Activated T-helper 17 cell treated with anti-CD3 and anti-CD28 coated beads, Interleukin-2, amount 50 U/mL, for 72 hours (primary cell): ENCODE measurements at regions not wholly inside any gene's neighbourhood (a gene's known extent, or its start where the extent isn't known, plus 50 kb on each side); places are given as distances from the start of the nearest gene placed in this dataset.

Experiments
- ATAC-seq: fragments of 150-1000 bp; cut with Tn5 transposase; replicated peaks from 2 replicates; pipeline ENCODE4 v1.10.0; 2021; ENCODE audit warnings: mild to moderate bottlenecking, moderate library complexity
- H3K27ac Mint-ChIP-seq: one replicate; pipeline ENCODE4 v1.8.0; 2022; ENCODE audit warnings: mixed read lengths
- H3K27me3 Mint-ChIP-seq: one replicate; pipeline ENCODE4 v1.8.0; 2022; ENCODE audit warnings: mixed read lengths
- H3K36me3 Mint-ChIP-seq: one replicate; pipeline ENCODE4 v1.8.0; 2022; ENCODE audit warnings: low read depth, mild to moderate bottlenecking, mixed read lengths
- H3K4me1 Mint-ChIP-seq: one replicate; pipeline ENCODE4 v1.8.0; 2022; ENCODE audit warnings: mixed read lengths
- H3K4me3 Mint-ChIP-seq: one replicate; pipeline ENCODE4 v1.8.0; 2022; ENCODE audit warnings: mild to moderate bottlenecking, mixed read lengths
- H3K9me3 Mint-ChIP-seq: one replicate; pipeline ENCODE4 v1.8.0; 2022; ENCODE audit warnings: mixed read lengths

DNA sequence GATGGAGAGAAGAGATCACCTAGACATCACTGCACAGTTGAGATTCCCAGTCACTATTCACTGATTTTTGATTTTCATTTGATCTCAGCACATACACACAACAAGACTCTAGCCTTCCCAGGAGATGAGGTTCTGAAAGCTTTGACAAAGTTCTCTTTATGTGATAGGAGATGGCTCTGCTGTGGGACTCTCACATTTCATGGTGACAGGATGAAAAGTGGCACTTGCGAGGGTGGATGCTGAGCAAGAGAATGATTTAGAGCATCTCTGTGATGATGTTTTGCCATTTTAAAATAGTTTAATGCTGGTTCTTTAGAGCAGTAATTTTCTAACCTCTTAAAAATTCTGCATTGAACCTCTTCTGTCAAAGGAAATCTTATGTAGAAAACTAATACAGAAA, 113.3 kb upstream of the CA10 start:
- no peaks in the 10 kb centered on the region for H3K4me1 Mint-ChIP-seq
- no peak overlapping the region for H3K4me3 Mint-ChIP-seq
- peaks cover 4% of the 10 kb centered on the region for H3K9me3 Mint-ChIP-seq
- no peak overlapping the region for H3K27ac Mint-ChIP-seq
- ATAC-seq: no peak
- peaks cover 12% of the 10 kb centered on the region for H3K27me3 Mint-ChIP-seq
- no peaks in the 10 kb centered on the region for H3K36me3 Mint-ChIP-seq

DNA sequence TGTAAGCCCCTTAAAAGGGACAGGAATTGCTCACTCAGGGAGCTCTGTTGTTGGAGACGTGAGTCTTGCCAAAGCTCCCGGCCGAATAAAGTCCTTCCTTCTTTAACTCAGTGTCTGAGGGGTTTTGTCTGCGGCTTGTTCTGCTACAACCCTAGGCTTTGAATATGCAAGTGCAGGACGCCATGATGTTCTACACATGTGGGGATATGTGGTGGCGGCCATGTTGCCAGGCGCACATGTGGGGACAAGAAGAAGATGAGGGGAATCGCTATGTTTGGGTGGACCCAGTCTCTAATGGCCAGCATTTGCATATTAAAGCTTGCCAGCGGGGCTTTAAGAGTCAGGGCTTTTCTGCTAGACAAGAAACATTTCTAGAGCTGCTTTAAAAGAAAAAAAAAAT, 96.8 kb upstream of the CA10 start:
- no peaks in the 10 kb centered on the region for H3K9me3 Mint-ChIP-seq
- H3K4me3 Mint-ChIP-seq: no peak overlapping the region
- H3K27ac Mint-ChIP-seq: no peak overlapping the region
- no peak for ATAC-seq
- H3K27me3 Mint-ChIP-seq: no peaks in the 10 kb centered on the region
- H3K36me3 Mint-ChIP-seq: no peaks in the 10 kb centered on the region
- no peaks in the 10 kb centered on the region for H3K4me1 Mint-ChIP-seq

DNA sequence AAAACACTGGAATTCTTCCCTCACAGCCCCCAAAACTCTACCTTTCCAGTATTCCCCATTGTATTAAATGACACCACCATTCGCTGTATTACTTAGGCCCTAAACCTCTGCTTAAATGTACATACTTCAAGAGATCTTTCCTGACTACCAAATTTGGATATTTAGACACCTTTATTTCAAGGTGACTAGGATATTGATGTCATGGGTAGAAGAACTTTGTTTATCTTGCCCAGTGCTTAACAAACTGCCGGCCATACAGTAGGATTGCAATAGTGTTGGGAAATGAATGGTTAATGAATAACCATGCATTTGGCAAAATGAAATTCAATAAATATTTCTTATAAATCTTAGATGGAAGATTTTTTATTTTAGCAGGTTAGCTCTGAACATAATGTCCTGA, 86.2 kb upstream of the CA10 start:
- H3K4me3 Mint-ChIP-seq: no peak overlapping the region
- ATAC-seq: no peak
- peaks cover 4% of the 10 kb centered on the region for H3K9me3 Mint-ChIP-seq
- peaks cover 25% of the 10 kb centered on the region for H3K27me3 Mint-ChIP-seq
- no peaks in the 10 kb centered on the region for H3K36me3 Mint-ChIP-seq
- no peaks in the 10 kb centered on the region for H3K4me1 Mint-ChIP-seq
- H3K27ac Mint-ChIP-seq: no peak overlapping the region

DNA sequence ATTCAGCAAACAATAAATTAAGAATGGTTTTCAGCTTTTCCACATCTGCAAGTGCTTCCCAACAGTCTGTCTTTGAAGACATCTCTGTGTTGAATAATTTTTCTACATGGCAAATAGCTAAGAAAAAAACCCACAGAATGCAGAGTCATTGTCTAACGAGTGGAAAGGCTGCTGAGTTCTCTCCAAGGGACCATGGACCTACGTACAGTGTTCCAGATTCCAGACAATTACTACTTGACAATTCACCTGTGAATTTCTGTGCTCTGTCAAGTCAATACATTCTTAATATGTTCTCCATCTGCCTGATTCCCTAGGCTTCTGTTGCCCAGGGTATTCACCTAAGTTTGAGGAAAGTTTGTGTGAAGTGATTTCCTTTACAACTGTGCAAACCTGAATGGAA, 83.8 kb upstream of the CA10 start:
- no peak for ATAC-seq
- H3K4me3 Mint-ChIP-seq: no peak overlapping the region
- H3K36me3 Mint-ChIP-seq: no peaks in the 10 kb centered on the region
- H3K9me3 Mint-ChIP-seq: peaks cover 3% of the 10 kb centered on the region
- H3K27me3 Mint-ChIP-seq: peaks cover 24% of the 10 kb centered on the region
- no peaks in the 10 kb centered on the region for H3K4me1 Mint-ChIP-seq
- H3K27ac Mint-ChIP-seq: no peak overlapping the region

DNA sequence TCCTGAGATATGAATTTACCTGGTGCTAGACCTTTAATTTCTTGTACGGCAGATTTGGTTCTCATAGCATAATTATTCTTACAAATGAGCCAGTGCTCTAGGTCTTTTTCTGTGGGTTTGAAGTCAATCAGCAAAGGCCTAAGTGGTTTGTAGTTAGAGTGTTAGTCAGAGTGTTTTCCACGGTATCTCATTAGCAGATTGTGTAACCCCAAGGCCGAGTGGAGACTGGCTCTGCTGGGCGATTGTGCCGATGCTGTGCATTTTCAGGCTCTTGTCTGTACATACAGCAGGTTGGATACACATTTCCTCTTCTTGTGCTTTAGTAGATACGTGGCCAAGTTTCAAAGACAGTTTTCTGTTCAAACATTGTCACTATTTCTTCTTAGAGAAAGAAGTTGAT, 78.6 kb upstream of the CA10 start:
- H3K9me3 Mint-ChIP-seq: no peaks in the 10 kb centered on the region

DNA sequence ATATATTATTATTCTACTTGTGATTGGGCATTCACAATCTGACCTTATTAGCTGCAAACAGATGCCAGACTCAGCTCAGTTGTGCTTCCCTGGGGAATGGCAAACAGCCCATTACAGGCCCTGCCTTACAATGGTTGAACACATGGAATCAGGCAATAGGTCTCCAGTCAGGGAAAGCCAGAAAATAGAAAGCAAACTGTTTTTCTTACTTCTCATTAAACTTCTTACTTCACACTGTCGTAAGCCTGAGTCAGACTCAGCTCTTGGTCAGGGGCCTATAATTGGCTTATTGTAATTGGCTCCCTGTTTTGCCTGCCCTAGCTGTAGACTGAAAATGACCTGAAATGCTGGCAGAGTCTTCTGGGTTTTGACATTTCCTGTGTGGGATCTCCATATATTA, 77.0 kb upstream of the CA10 start:
- Mint-ChIP-seq H3K27ac (no peak overlapping the region), H3K4me3 (no peak overlapping the region), H3K27me3 (peaks cover 7% of the 10 kb centered on the region), H3K36me3 (no peaks in the 10 kb centered on the region), H3K9me3 (no peaks in the 10 kb centered on the region), H3K4me1 (no peaks in the 10 kb centered on the region)
- ATAC-seq: no peak

More for the DNA sequence above, 78.6 kb upstream of the CA10 start:
- Mint-ChIP-seq H3K36me3 (no peaks in the 10 kb centered on the region), H3K27ac (no peak overlapping the region), H3K4me1 (no peaks in the 10 kb centered on the region), H3K4me3 (no peak overlapping the region), H3K27me3 (peaks cover 9% of the 10 kb centered on the region)
- no peak for ATAC-seq

DNA sequence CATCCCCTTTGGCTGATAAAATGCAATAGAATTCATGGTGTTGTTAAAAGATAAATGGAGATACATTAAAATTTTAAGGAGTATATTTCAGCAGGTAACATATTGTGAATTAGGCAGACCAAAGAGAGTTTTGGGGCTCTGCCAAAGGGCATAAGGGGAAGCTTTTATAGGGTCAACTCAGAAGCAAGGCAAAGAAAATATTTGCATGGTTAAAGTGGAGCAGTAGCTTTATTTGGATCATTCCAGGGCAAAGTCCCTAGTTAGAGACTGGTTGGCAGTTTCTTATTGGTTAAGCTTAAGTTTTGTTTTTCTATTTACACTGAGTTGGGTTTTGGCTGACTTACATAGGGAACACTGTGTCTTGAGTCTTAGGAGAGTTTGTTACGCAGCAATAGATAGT, 75.1 kb upstream of the CA10 start:
- H3K36me3 Mint-ChIP-seq: no peaks in the 10 kb centered on the region
- H3K9me3 Mint-ChIP-seq: no peaks in the 10 kb centered on the region
- no peaks in the 10 kb centered on the region for H3K27me3 Mint-ChIP-seq
- H3K4me3 Mint-ChIP-seq: no peak overlapping the region
- H3K4me1 Mint-ChIP-seq: no peaks in the 10 kb centered on the region
- ATAC-seq: no peak
- H3K27ac Mint-ChIP-seq: no peak overlapping the region

DNA sequence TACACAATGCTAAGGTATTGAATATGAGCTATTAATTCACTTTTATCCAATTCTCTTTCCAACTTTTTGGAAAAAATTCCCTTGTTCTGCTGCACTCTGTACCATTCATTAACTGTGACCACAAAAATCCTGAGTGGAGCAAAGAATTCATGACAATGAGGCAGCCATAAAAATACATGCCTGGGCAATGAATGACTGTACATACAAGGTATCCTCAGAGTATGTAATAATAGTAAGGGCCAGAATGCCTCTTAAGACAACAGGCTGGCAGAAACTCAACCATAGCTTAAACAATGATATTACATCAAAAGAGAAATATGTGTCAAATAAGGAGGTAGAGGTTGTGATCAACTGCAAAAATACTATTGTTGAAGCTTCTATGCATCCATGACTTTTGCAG, 74.7 kb upstream of the CA10 start:
- H3K4me3 Mint-ChIP-seq: no peak overlapping the region
- H3K36me3 Mint-ChIP-seq: no peaks in the 10 kb centered on the region
- ATAC-seq: no peak
- H3K9me3 Mint-ChIP-seq: no peaks in the 10 kb centered on the region
- no peak overlapping the region for H3K27ac Mint-ChIP-seq
- H3K27me3 Mint-ChIP-seq: no peaks in the 10 kb centered on the region
- no peaks in the 10 kb centered on the region for H3K4me1 Mint-ChIP-seq

DNA sequence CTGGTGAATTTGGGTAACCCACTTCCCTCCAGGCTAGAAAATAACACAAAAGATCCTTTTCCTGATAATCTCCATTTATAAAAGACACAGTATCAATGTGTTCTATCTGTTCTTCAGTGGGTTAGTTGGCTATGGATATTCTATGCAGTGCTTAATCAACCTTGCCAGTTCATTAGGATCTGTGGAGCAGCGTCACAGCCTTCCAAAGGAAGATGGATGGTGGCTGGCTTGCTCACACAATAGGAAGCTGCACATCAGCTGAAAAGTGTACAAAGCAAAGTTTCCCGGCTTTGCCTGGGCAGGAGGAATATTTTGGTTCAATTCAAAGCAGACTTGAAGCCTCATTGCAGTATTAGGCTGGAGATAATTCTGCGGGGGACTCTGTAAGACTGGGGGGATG, 70.3 kb upstream of the CA10 start:
- Mint-ChIP-seq H3K4me3 (no peak overlapping the region), H3K9me3 (no peaks in the 10 kb centered on the region), H3K36me3 (no peaks in the 10 kb centered on the region), H3K4me1 (no peaks in the 10 kb centered on the region), H3K27ac (no peak overlapping the region), H3K27me3 (peaks cover 1% of the 10 kb centered on the region)
- ATAC-seq: no peak

DNA sequence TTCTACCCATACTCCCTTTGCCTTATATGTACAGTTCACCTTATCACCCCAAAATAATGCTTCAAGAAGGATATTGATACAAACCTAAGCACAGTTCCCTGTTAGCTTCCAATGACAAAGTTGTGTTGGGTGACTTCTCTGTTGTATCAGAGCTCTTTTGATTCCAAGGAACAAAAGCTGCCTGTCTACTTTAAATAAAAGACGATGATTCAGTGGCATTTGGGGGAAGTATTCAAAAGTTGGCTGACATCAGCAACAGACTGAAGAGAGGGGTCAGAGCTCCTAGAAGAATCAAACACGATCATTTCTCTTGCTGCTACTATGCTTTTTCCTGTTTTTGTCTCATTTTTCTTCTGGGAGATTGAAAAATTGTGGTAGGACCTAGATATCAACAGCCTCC, 69.4 kb upstream of the CA10 start:
- no peaks in the 10 kb centered on the region for H3K9me3 Mint-ChIP-seq

DNA sequence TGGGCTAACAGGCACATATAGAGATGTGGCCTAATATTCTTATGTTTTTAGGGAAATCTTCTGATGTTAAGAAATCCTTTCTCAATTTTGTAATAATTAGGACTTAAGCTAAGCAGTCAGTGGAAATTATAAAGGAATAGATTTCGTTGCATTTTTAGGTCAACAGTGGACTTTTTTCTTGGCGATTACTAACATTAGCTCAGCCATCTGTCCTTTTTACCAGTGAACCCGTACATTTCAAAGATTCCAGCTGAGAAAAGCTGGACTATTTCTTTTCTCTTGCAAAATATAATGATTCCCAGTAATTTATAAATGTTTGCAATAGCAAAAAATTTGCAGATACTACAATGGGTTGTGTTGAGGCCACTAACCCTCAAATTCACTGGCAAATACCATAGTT, 54.9 kb upstream of the CA10 start:
- no peak for ATAC-seq
- Mint-ChIP-seq H3K4me1 (no peaks in the 10 kb centered on the region), H3K9me3 (no peaks in the 10 kb centered on the region), H3K27ac (no peak overlapping the region), H3K4me3 (no peak overlapping the region), H3K27me3 (peaks cover 9% of the 10 kb centered on the region), H3K36me3 (no peaks in the 10 kb centered on the region)

More for the DNA sequence above, 69.4 kb upstream of the CA10 start:
- Mint-ChIP-seq H3K4me1 (no peaks in the 10 kb centered on the region), H3K27me3 (peaks cover 3% of the 10 kb centered on the region), H3K36me3 (no peaks in the 10 kb centered on the region), H3K27ac (no peak overlapping the region), H3K4me3 (no peak overlapping the region)
- ATAC-seq: no peak

DNA sequence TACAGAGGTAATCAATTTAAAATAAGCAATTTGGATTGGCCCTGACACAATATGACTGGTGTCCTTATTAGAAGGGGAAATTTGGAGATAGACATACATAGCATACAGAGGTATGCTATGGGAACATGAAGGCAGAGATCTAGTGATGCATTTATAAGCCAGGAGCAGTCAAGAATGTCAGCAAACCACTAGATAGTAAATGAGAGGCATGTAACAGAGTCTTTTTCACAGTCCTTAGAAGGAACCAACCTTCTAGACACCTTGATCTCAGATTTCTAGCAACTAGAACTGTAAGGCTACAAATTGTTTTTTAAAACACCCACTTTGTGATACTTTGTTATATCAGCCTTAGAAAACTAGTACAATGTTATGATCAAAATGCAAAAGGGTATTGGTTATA, 54.3 kb upstream of the CA10 start:
- no peak overlapping the region for H3K27ac Mint-ChIP-seq
- no peaks in the 10 kb centered on the region for H3K4me1 Mint-ChIP-seq
- peaks cover 9% of the 10 kb centered on the region for H3K27me3 Mint-ChIP-seq

DNA sequence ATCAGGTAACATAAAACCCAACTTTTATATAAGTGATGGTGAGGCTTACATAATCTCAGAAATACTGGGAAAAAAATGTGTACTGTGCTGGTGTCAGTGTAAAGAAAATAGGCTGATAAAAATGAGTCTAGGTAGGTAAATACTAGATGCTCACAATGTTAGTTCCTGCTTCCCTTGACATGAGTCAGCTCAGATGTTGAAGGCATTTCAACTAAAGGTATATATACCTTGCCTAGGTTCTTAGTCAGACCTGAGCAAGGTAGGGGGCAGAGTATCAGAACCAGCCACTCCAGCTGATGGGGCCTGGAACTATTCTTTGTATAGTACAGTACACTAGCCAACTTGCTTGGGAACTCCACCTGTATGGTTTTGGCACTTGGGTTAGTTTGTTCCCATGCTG, 51.0 kb upstream of the CA10 start:
- Mint-ChIP-seq H3K9me3 (no peaks in the 10 kb centered on the region), H3K4me3 (no peak overlapping the region), H3K27ac (no peak overlapping the region), H3K4me1 (no peaks in the 10 kb centered on the region), H3K36me3 (no peaks in the 10 kb centered on the region), H3K27me3 (peaks cover 3% of the 10 kb centered on the region)
- ATAC-seq: no peak

More for the DNA sequence above, 54.3 kb upstream of the CA10 start:
- no peak overlapping the region for H3K4me3 Mint-ChIP-seq
- no peaks in the 10 kb centered on the region for H3K36me3 Mint-ChIP-seq
- H3K9me3 Mint-ChIP-seq: no peaks in the 10 kb centered on the region
- ATAC-seq: no peak
